ENCODE measurements at regions not wholly inside any gene's neighbourhood (a gene's known extent, or its start where the extent isn't known, plus 50 kb on each side); places are given as distances from the start of the nearest gene placed in this dataset.

DNA sequence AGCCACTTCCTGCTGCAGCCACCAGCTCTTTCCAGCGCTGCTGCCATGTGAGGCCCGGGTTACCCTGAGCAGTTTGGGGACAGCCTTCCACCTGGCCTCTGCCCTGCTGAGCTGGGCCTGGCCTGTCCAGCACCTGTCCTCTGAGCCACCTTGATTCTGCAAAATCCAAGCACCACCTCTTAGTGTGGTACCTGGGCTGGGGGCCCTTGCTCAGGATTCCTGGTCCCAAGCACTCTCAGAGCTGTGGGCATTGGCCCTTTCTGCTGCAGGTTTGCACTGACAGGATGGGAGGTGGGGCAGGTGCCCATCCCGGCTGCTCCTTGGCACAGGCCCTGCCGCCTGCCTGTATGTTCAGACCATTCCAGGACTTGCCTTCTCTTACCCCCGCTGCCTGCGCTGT is 309.2 kb upstream of the IRX4 start:
- TF ChIP-seq, protein P1, sequence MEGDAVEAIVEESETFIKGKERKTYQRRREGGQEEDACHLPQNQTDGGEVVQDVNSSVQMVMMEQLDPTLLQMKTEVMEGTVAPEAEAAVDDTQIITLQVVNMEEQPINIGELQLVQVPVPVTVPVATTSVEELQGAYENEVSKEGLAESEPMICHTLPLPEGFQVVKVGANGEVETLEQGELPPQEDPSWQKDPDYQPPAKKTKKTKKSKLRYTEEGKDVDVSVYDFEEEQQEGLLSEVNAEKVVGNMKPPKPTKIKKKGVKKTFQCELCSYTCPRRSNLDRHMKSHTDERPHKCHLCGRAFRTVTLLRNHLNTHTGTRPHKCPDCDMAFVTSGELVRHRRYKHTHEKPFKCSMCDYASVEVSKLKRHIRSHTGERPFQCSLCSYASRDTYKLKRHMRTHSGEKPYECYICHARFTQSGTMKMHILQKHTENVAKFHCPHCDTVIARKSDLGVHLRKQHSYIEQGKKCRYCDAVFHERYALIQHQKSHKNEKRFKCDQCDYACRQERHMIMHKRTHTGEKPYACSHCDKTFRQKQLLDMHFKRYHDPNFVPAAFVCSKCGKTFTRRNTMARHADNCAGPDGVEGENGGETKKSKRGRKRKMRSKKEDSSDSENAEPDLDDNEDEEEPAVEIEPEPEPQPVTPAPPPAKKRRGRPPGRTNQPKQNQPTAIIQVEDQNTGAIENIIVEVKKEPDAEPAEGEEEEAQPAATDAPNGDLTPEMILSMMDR (IDR thresholded peaks at IDR 0.05; ENCODE audit: insufficient read depth, low read depth, low read length) = no peak
- TF ChIP-seq EZH2 (IDR thresholded peaks at IDR 0.05; ENCODE audit: insufficient read depth, low read length) = no peak

Data from astrocyte (in vitro differentiated cells and primary cell).